Activated CD4-positive, CD25-positive, alpha-beta regulatory T cell treated with anti-CD3 and anti-CD28 coated beads, Interleukin-2, amount 50 U/mL, for 24 hours (primary cell): ENCODE measurements at regions not wholly inside any gene's neighbourhood (a gene's known extent, or its start where the extent isn't known, plus 50 kb on each side); places are given as distances from the start of the nearest gene placed in this dataset.

Experiments
- ATAC-seq, 2 donors: fragments of 150-1000 bp; cut with Tn5 transposase; one replicate each; pipeline ENCODE4 v1.10.0; 2021; ENCODE audit warnings: mild to moderate bottlenecking in 1 of 2, moderate library complexity in 1 of 2

DNA sequence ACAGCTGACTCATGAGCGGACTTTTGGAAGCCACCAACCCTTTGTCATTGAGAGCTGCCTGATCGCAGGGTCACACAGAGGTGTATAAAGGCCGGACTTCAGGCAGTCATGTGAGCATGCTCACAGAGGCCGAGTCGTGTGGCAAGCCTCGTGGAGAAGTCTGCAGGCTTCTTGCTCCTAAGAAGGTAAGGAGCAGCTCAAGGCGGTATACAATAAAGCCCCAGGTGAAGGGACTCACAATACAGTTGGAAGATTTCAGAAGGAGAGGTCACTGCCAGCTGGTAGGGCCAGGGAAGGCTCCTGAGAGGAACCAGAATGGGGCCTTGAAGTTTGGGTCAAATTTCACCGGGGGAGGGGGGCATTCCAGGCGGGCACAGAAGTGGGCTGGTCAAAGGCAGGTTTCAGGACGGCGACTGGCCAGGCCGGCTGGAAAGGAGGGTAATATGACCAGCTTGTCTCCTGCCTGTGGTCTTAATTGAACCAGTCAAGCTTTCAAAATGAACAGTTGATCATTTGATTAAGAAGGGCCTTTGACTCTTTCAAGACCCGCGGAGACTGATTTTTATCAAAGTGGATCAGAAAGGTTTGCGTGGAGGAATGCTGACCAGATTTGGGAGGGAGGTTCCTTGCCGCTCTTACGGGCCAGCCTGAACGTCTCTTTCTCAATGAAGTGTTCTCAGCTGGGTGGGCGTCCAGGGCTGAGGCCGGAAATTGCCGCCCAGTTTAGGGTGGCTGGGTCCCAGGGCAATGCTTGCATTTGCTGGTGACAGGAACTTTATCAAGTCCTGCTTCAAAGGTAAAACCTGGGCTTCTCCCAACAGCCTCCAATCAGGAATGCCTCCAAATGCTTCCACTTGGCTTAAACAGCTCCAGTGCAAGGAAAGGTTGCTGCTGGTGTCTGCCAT is 178.6 kb downstream of the EMX2 start:
- no peak for ATAC-seq

DNA sequence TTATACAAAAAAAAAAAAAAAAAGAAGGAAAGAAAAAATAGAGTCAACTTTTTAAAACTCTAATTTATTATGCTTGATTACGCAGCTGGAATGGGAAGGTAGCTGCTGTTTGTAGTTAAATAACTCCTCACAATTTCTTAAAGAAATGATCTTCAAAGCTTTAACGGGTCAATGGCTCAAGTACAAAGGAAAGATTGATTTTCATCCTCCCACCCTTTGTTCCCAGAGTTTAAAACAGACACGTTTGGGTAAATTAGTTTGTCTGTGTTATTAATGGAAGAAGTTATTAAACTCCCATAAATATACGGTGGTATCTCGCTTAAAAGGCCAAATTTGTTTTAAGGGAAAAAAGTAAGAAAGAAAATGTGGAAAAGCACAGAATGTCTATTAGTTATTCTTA is 179.3 kb downstream of the EMX2 start:
- ATAC-seq, result no peak

- ATAC-seq, result no peak
Measured at GRCh38 chr10:117723343-117723742, 180.8 kb downstream of the EMX2 start.

- ATAC-seq, result no peak
Measured at GRCh38 chr10:117725993-117726392, 183.4 kb downstream of the EMX2 start.

- ATAC-seq, result no peak
Measured at GRCh38 chr10:117726596-117727295, 184.2 kb downstream of the EMX2 start.

GRCh38 chr10:117727421-117727820 is 184.9 kb downstream of the EMX2 start:
- no peak for ATAC-seq

- no peak for ATAC-seq
Measured at GRCh38 chr10:117728087-117728486, 185.5 kb downstream of the EMX2 start.

DNA sequence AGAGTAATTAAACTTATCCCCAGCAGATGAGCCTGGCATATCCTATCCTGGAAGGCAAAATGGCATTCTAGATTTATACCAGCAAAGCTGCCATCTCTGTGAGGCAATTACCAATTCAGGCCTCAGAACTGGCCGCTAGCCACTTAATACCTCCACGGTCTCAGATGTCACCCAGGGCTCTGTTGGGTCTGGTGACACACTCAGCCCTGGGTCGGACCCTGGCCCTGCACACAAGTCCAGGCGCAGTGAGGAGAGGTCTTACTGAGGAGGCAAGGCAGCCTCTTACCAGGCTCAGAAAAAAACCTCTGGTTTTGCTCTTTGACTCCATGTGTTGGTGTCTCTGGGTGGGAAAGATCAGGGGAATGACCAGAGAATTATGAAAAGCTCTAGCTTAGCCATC is 186.6 kb downstream of the EMX2 start:
- ATAC-seq, result no peak

DNA sequence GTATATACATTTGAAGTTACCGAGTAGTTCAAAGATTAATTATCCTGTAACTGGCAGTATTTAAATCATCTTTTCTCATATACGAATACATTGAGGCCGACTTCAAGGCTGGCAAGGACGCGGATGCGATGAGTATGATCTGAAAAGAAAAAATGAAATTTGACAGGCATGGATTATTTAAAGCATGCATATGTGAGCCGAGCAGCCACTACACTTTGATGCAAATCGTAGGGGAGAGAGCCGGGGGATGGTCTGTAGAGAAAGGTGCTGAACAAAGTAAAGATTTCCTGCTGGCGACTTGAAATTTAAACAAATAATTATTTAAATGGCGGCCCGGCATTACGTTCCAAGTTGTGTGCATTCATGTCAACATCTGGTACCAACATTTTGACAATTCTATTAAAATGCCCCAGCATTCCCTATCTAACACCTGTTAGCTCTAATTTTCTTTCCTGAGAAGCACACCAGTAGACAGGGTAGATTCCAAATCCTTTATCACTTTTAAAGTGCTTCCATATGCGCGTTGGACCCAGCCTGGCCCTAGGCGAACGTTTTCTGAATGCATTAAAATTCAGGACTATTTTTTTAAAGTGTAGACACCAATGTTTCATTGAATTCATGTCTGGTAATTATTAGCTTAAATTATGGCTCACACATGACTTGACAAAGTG is 188.7 kb downstream of the EMX2 start:
- no peak for ATAC-seq

DNA sequence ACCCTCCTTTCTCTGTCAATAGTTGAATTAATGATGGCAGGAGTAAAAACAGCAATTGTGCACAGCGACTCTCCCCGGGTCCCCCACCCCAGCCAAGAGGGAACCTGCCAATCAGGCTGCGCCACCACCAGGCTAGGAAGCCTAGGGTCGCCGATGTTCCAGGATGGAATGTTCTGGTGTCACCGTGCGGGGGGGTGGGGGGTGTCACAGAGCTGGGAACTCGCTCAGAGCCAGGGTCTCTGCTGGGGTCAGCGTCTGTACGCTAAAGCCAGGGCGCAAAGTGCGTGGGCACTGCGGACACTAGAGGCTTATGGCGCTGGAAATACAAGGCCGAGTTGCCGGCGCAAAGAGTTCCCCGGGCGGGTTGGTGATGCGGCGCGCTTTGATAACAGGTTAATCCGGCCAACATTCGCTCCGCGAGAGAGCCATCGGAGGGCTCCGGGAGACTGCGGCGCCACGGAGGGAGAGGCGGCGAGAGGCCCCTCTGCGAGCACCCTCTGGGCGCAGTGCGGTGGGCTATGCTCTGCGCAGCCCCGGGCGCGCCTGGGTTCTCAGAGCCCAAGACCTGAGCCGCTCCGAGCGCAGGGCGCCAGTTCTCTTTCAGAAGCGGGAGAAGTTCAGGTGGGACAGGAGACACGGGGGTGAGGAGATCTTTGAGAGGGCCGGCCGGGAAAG is 192.3 kb downstream of the EMX2 start:
- ATAC-seq, result no peak

DNA sequence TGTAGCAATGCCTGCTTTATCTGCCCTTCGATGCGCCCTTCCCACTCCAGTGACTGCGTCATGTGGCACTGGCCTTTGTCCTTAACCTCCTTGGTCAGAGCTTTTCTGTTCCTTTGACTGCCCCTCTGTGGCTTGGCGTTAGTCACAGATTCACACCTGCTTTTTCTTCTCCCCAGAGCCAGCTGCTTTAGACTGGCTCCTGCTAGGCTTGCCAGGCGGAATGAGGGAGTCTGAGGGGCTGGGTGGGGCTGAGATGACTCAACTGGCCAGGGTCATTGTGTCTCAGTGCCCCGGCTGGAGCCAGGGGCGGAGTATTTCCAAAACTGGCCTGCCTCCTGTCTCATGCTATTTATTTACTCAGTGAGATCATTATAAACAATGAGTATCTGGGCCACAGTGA is 194.1 kb downstream of the EMX2 start:
- no peak for ATAC-seq

GRCh38 chr10:117740088-117740487 is 197.5 kb downstream of the EMX2 start:
- no peak for ATAC-seq

DNA sequence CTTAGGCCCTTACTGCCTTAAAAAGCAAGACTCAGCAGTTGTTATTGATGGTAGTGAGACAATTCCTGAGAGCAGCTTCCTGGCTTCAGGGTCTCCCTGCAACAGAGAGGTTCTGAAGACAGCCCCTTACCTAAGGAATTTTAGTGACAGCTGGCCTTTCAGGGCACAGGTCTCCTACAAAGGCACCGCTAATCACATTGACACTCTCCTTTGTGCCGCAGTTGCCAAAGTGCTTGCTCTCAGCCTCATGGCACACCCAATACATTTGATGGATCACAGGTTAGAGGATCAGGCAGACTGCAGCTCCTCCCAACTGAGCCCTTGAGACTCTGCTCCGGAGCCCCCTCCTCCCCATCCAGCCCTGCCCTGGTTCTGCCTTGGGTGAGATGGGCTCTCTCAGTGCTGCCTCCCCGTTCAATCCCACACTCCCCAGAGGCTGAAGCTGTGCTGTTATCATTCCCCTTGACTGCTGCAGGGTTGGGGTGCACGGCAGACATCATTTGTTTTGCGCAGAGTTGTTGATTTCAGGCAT is 198.2 kb downstream of the EMX2 start:
- no peak for ATAC-seq

DNA sequence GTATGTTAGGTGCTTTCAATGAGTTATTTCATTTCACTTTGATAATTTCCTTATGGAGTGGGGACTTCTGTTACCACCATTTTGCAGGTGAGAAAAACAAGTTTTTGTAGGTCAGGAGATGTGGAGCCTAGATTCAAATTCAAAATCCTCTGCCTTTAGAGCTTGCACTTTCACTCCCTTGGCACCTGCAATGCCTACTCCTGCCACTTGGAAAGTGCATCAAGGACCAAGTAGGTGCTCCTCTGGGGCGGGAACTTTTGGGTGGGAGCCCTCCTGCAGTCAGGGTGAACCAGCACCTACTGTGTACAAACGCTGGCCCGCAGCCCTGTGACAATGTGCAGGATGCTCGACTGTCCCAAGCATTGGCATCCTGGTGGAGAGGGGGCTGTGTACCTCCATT is 199.0 kb downstream of the EMX2 start:
- no peak for ATAC-seq

GRCh38 chr10:117743509-117743908 is 201.0 kb downstream of the EMX2 start:
- ATAC-seq, result no peak

DNA sequence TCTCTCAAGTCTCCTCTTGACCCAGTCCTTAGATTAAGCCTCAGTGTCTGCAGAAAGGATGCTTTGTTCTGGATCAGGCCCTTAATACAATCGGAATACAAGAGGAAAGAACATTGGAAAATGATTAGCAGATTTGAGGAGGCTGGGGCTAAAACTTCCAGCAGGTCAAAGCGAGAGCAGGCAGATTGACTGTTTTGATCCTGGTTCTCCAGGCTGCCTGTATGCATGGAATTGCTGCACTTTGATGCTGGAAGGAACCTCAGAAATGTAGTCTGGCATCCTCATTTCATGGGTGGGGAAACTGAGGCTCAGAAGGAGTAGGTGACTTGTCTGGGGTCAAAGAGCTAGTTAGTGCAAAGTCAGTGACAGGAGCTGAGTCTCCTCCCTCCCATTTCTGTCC is 202.8 kb downstream of the EMX2 start:
- ATAC-seq, result no peak

DNA sequence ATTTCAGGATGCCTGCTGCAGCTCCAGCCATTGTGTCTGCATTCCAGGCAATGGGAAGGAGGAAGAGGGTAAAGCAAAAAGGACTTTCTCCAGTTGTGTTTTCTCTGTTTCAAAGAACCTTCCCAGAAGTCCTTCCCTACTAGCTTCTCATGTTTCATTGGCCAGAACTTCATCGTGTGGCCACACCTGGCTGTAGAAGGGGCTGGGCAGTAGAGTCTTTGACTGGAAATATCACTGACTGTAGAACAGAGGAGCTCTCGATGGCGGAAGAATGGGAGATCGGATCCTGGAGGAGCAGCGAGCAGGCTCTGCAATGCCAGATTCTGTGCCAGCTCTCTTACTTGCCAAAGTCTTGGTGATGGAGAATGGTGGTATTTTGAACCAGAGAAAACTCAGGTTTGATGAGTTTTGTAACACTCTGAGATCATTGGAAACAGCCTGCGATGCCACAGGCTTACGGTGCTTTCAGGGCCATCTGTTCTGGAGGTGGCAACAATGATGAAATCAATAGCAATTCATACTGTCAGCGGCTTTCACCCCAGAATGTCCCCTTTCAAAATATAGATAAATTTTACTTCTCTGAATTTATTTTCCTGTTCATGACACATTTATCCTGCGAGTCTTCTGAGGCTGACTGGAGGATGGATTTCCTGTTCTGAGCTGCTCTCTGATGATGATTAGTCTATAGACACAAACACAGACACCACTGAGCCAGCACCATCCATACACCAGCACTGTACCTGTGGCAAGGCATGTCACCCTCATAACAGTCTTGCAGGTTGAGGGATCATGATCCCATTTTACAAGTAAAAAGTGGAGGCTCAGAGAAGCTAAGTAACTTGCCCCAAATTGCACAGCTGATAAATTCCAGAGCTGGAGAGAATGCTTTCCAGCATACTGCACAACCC is 204.2 kb downstream of the EMX2 start:
- no peak for ATAC-seq

DNA sequence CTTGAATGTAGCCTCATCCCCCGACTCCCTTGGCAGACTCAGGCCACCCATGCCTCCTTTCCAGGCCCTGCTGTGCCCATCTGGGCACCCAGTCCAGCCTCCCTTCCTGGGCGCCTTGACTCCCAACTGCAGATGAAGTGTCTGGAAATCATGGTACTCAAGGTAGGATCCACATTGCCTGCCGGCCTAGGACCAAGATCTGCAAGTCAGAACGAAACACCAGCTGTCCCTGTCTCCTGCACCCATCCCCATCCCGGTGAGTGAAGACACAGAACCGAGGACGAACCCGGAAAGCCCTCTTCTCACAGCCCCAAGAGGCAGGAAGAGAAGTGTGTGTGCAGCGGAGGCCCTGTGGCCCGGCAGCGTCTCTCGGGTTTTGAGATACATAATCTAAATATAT is 205.1 kb downstream of the EMX2 start:
- no peak for ATAC-seq

DNA sequence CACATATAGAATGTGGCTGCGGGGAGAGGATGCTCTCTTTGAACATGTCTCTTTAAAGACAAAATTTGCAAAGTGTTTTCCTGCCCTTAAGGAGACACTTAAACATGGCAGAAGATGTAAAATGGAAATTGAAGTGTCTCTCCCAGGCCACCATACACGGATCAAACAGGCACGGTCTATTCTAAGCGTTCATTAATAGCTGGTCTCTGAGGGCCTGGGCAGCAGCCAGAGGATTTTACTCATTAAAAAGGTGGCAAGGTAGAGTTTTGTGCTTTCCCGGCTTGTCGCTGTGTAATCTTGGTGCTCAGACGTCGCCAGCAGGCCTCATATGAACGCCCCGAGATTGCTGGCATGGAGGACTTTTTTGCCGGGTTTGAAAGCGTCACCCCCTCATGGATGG is 205.5 kb downstream of the EMX2 start:
- ATAC-seq, result no peak

- ATAC-seq, result no peak
Measured at GRCh38 chr10:117750616-117751015, 208.1 kb downstream of the EMX2 start.

DNA sequence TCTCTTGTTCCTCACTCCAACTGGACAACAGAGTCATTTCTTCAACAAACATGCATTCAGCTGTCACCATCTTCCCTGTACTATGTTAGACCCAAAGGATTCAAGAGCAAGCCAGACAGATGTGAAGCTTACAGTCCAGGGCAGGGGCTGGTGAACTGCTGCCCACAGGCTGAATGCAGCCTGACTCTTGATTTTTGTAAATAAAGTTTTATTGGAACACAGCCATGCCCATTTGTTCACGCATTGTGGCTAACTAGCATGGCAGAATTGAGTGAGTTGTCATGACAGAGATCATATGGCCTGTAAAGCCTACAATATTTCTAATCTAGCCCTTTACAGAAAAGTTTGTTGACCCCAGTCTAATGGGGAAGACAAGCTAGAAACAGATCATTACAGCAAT is 208.7 kb downstream of the EMX2 start:
- no peak for ATAC-seq

DNA sequence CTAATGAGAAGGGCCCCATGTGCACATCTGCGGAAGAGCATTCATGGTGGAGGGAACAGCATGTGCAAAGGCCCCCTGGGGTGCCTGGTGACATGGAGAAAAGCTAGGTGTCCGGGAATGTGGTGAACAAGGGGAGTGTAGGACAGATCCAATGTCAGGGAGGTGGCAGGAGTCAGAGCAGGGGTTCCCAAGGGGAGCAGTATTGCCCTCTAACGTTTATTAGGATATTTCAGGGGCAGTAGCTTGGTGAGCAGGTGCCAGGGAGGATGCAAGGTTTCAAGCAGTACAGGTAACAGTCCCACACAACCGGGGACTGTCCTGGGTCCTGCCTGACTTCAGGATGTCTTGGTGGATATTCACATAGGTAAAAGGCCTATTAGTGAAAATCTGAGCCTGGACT is 209.6 kb downstream of the EMX2 start:
- ATAC-seq, result no peak
